ENCODE measurements at regions not wholly inside any gene's neighbourhood (a gene's known extent, or its start where the extent isn't known, plus 50 kb on each side); places are given as distances from the start of the nearest gene placed in this dataset.

DNA sequence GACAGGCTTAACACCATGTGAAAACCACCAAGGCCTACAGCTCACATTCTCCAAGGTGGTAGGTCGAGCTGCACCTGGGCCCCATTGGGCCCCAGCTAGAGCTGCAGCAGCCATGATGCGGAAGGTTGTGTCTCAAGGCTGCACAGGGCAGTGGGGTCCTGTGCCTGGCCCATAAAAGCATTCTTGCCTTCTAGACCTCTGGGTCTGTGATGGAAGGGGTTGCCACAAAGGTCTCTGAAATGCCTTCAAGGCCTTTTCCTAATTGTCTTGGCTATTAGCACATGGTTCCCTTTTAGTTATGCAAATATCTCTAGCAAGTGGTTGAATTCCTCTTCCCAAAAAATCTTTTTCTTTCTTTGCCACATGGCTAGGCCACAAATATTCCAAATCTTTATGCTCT, 52.5 kb upstream of the C11orf58 start:
- Mint-ChIP-seq H3K4me1 (ENCODE audit: low read depth) (no peaks in the 10 kb centered on the region), H3K4me3 (no peak overlapping the region), H3K9me3 (peaks cover 7% of the 10 kb centered on the region), H3K36me3 (ENCODE audit: low read depth) (no peaks in the 10 kb centered on the region), H3K27me3 (ENCODE audit: low read depth) (peaks cover 5% of the 10 kb centered on the region), H3K27ac (no peak overlapping the region)

DNA sequence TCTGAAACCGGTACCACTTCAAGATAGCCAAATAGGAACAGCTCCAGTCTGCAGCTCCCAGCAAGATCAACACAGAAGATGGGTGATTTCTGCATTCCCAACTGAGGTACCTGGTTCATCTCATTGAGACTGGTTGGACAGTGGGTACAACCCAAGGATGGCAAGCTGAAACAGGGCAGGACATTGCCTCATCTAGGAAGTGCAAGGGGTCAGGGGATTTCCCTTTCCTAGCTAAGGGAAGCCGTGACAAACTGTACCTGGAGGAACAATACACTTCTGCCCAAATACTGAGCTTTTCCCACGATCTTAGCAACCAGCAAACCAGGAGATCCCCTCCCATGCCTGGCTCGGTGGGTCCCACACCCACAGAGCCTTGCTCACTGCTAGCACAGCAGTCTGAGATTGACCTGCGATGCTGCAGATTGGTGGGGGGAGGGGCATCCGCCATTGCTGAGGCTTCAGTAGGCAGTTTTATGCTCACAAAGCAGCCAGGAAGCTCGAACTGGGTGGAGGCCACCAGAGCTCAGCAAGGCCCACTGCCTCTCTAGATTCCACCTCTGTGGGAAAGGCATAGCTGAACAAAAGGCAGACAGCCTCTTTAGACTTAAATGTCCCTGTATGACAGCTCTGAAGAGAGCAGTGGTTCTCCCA, 59.9 kb upstream of the C11orf58 start:
- Mint-ChIP-seq H3K4me3 (no peak overlapping the region), H3K4me1 (ENCODE audit: low read depth) (no peaks in the 10 kb centered on the region), H3K36me3 (ENCODE audit: low read depth) (no peaks in the 10 kb centered on the region), H3K9me3 (peaks cover 4% of the 10 kb centered on the region), H3K27ac (no peak overlapping the region), H3K27me3 (ENCODE audit: low read depth) (peaks cover 5% of the 10 kb centered on the region)

DNA sequence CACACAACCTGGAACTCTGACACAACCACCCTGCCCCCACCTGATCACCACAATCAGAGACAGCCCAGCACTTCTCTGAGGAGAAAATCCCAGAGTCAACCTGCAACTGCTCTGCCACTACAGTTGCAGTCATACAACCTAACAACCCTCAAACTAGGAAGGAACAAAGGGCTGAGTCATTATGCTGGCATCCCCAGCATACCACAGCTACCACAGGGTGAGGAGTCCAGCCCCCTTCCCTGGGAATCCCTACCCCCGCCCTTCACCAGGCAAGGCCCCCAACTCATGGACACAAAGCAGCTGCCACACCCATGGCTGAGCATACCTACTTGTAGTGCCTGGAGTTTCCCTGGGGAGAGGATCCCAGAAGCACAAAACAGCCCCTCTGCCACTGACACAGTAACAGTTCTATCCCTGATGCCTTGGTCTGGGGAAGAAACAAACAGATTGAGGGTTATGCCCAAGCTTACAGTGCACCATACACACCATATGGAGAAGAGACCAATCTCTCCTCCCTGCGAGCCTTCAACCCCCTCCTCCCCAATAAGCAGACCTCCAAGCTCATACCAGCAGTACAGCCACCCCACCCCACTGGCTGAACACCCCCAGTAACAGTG, 68.5 kb upstream of the C11orf58 start:
- Mint-ChIP-seq H3K4me1 (ENCODE audit: low read depth) (no peaks in the 10 kb centered on the region), H3K27ac (no peak overlapping the region), H3K4me3 (no peak overlapping the region), H3K27me3 (ENCODE audit: low read depth) (no peaks in the 10 kb centered on the region), H3K36me3 (ENCODE audit: low read depth) (no peaks in the 10 kb centered on the region), H3K9me3 (peaks cover 6% of the 10 kb centered on the region)

DNA sequence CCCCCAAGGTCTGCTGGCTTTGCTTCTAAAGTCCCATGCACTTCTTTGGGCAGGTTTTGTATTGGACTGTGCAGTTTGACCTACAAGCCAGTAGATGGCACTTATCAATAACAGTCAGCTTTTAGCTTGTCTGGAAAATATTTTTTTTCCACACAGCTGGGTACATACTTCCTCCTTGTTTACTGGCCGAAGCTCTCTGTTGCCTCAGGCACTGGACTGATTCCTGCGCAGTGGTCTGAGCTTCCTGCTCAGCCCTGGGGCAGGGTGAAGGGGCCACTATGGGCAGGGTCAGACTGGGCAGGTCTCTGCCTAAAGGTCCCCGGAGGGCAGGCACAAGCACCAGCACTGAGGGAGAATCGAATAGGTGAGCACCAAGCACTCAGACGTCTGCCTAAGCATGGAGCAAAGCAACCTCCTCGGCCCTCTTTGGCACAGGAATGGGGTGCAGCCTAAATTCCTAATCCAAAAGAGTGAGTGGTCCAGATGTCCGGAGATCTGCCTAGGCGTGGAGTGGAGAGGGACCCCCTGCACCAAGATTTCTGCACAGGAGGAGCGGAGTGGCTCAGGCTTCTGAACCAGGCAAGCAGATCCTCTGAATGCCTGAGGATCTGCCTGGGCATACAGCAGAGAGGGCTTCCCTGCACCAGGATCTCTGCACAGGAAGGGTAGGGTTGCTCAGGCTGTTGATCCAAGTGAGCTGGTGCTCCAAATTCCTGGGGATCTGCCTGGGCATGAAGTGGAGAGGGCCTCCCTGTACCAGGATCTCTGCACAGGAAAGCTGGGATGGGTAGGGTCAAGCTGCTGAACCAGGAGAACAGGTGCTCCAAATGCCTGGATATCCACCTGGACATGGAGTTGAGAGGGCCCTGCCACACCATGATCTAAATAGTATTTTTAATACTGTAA, 105.9 kb upstream of the C11orf58 start:
- H3K4me1 Mint-ChIP-seq (ENCODE audit: low read depth) = no peaks in the 10 kb centered on the region

DNA sequence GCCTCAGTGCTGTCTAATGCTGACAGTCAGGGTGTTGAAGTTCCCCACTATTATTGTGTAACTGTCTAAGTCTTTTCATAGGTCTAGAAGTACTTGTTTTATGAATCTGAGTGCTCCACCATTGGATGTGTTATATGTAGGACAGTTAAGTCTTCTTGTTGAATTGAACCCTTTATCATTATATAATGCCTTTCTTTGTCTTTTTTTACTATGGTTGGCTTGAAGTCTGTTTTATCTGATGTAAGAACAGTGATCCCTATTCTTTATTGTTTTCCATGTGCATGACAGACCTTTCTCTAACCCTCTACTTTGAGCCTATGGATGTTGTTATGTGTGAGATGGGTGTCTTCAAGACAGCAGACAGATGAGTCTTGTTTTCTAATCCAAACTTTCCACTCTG, 107.8 kb upstream of the C11orf58 start:
- H3K36me3 Mint-ChIP-seq (ENCODE audit: low read depth) = no peaks in the 10 kb centered on the region
- no peaks in the 10 kb centered on the region for H3K4me1 Mint-ChIP-seq (ENCODE audit: low read depth)
- H3K27ac Mint-ChIP-seq = no peak overlapping the region
- H3K27me3 Mint-ChIP-seq (ENCODE audit: low read depth) = no peaks in the 10 kb centered on the region
- peaks cover 4% of the 10 kb centered on the region for H3K9me3 Mint-ChIP-seq
- no peak overlapping the region for H3K4me3 Mint-ChIP-seq

More for the DNA sequence above, 105.9 kb upstream of the C11orf58 start:
- no peaks in the 10 kb centered on the region for H3K27me3 Mint-ChIP-seq (ENCODE audit: low read depth)
- H3K9me3 Mint-ChIP-seq = peaks cover 11% of the 10 kb centered on the region
- no peaks in the 10 kb centered on the region for H3K36me3 Mint-ChIP-seq (ENCODE audit: low read depth)
- H3K27ac Mint-ChIP-seq = no peak overlapping the region
- H3K4me3 Mint-ChIP-seq = no peak overlapping the region

DNA sequence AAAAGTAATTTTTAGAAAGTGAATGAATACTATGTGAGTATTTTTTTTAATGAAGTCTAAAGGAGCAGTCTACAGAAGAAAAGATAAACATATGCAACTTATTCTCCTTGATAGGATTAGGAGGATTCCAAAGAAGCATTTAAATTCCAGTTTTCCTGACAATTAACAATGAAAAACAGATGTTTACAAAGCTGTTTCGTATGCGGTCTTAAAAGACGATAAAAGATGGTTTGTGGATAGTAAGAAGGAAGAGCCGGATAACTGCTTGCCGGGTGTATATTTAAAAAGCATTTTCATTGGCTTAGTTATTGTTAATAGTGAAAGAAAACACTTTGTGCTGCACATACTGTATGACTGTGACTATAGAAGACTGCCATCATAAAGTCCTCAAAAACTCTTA, 120.0 kb upstream of the C11orf58 start:
- no peak overlapping the region for H3K27ac Mint-ChIP-seq
- H3K9me3 Mint-ChIP-seq = no peaks in the 10 kb centered on the region
- H3K36me3 Mint-ChIP-seq (ENCODE audit: low read depth) = no peaks in the 10 kb centered on the region
- no peak overlapping the region for H3K4me3 Mint-ChIP-seq
- peaks cover 10% of the 10 kb centered on the region for H3K4me1 Mint-ChIP-seq (ENCODE audit: low read depth)
- H3K27me3 Mint-ChIP-seq (ENCODE audit: low read depth) = peaks cover 35% of the 10 kb centered on the region

DNA sequence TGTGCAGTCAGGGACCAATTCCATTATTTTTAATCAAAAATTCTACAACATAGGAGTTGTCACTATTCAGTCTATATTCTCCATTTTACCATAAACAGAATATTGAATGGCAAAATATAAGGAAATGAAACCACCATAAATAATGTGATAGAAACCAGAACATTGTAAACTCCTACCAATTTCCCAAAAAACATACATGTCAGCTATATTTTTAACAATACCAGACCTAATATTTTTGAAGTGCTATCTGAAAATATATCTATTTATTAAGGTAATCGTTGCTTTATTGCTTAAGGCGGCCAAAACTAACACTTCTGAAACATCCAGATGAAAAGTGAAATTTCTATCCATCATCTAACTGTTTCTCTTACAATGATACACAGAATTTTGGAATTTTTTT, 123.0 kb upstream of the C11orf58 start:
- no peak overlapping the region for H3K4me3 Mint-ChIP-seq

DNA sequence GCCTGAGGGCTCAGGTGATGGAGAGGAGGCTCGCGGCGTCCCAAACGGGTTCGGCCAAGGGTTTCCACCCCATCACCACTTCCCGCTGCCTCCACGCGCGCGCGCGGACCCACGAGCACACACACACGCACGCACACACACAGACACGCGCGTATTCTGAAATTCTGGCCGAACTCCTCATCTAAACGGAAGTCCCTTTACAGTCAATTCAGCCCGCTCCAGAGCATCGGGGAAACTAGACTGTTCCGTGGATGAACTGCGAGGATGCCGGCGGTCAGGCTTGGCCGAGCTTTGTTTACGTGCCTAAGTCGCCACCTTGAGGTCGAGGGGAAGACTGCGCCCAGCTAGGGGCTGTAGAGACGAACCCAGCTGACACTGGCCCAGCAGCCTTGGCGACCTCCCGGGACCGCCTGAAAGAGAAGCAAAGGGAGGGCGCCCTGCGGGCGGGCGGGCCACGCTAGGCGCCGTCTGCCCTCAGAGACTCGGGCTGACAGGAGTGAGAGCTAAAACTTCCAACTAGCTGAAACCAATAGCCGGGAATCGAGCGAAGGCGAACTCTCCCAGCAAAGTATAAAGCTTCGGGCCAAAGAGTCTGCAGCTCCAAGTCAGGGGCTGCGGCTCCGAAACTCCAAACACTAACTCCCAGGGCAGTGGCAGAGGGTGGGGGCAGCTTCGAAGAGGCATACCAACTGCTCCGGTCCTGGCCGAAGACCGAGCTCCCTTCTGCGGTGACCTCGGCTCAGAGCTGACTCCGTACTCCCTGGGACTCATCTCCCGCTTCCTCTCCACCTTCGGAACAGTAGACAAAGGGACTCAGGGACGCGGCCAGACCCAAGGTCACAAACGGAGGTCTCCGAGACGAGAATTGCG, 124.7 kb upstream of the C11orf58 start:
- H3K36me3 Mint-ChIP-seq (ENCODE audit: low read depth) = peaks cover 2% of the 10 kb centered on the region
- no peak overlapping the region for H3K27ac Mint-ChIP-seq
- no peaks in the 10 kb centered on the region for H3K9me3 Mint-ChIP-seq
- peaks cover 21% of the 10 kb centered on the region for H3K4me1 Mint-ChIP-seq (ENCODE audit: low read depth)
- H3K27me3 Mint-ChIP-seq (ENCODE audit: low read depth) = peaks cover 59% of the 10 kb centered on the region
- H3K4me3 Mint-ChIP-seq = peak overlapping the region; percentile 67

More for the DNA sequence above, 123.0 kb upstream of the C11orf58 start:
- H3K4me1 Mint-ChIP-seq (ENCODE audit: low read depth) = peaks cover 21% of the 10 kb centered on the region
- H3K27me3 Mint-ChIP-seq (ENCODE audit: low read depth) = peaks cover 60% of the 10 kb centered on the region
- no peak overlapping the region for H3K27ac Mint-ChIP-seq
- H3K9me3 Mint-ChIP-seq = no peaks in the 10 kb centered on the region
- peaks cover 2% of the 10 kb centered on the region for H3K36me3 Mint-ChIP-seq (ENCODE audit: low read depth)

DNA sequence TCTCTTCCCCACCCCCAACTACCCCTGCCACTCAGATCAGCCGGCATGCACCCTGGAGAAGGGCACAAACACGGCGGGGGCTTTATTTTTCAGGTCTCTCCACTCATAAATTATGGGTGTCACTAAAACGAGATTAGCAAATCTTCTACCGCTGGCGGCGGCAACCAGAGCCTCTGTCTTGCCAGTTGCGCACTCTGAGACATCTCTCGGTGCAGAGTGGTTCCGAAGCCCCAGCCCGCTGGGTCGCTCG, 125.3 kb upstream of the C11orf58 start:
- Mint-ChIP-seq H3K27me3 (ENCODE audit: low read depth) (peaks cover 54% of the 10 kb centered on the region), H3K4me1 (ENCODE audit: low read depth) (peaks cover 21% of the 10 kb centered on the region), H3K27ac (no peak overlapping the region), H3K36me3 (ENCODE audit: low read depth) (peaks cover 2% of the 10 kb centered on the region), H3K9me3 (no peaks in the 10 kb centered on the region), H3K4me3 (peak overlapping the region; percentile 67)

DNA sequence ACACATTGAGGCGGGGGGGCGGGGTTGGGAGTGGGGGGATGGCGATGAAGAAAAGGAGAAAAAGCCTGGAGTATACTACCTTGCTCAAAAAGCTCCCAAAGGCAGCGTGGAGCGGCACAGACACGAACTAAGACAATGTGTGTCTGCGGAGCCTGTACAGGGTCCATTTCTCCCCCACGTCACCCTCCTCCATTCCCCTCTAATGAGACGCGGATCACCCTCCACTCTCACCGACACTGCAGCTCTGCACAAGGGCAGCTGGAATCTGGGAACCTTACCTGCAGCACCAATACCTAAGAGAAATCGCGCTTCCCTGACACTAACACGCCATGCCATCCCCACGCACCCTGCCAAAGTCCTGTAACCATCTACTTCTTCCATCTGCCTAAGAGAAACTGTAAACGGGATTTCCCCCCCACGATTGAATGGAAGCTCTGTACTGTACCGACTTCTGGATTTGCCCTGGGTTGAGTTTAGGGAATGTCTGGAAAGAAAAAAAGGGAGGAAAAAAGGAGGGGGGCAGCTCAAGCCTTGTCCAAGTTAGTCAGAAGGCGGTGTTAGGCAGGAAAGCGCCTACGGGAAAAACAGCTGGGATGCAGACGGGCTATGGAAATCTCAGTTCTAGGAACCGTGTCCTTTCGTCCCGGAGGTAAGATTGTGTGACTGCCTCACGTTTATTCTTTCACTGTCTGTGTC, 125.7 kb upstream of the C11orf58 start:
- no peak overlapping the region for H3K4me3 Mint-ChIP-seq
- H3K36me3 Mint-ChIP-seq (ENCODE audit: low read depth) = peaks cover 2% of the 10 kb centered on the region
- no peaks in the 10 kb centered on the region for H3K9me3 Mint-ChIP-seq
- H3K27ac Mint-ChIP-seq = peak overlapping the region; percentile 45
- peaks cover 21% of the 10 kb centered on the region for H3K4me1 Mint-ChIP-seq (ENCODE audit: low read depth)
- peaks cover 54% of the 10 kb centered on the region for H3K27me3 Mint-ChIP-seq (ENCODE audit: low read depth)

DNA sequence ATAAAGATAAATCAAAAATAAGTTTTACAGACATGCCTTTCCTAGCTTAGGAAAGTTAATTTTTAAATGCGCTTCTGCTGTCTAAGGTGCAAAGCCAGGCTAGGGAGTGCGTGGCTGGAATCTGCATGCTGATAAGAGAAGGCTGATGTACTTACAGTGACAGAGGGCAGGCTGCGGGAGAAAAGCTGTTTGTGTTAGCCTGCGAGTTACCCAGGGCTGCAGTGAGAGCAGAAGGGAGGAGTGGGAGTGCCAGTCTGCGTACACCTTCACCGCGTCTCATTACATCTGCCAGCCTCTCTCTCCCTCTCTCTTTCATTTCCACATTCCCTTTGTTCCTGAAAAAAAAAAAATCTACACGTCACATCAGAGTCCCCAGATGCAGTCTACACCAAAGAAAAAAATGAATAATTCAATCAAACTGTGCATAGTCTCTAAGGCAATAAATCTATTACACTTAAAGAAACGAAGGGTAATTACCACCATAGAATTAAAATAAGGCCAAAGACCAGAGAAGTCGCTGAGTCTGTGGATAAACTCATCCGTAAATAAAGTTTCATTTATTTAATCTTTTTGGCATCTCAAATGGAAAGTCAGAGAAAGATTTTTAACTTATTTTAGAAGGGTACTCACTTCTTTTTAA, 126.4 kb upstream of the C11orf58 start:
- Mint-ChIP-seq H3K4me3 (no peak overlapping the region), H3K4me1 (ENCODE audit: low read depth) (peaks cover 21% of the 10 kb centered on the region), H3K9me3 (no peaks in the 10 kb centered on the region), H3K27me3 (ENCODE audit: low read depth) (peaks cover 53% of the 10 kb centered on the region), H3K36me3 (ENCODE audit: low read depth) (peaks cover 2% of the 10 kb centered on the region), H3K27ac (peak overlapping the region; percentile 27)

DNA sequence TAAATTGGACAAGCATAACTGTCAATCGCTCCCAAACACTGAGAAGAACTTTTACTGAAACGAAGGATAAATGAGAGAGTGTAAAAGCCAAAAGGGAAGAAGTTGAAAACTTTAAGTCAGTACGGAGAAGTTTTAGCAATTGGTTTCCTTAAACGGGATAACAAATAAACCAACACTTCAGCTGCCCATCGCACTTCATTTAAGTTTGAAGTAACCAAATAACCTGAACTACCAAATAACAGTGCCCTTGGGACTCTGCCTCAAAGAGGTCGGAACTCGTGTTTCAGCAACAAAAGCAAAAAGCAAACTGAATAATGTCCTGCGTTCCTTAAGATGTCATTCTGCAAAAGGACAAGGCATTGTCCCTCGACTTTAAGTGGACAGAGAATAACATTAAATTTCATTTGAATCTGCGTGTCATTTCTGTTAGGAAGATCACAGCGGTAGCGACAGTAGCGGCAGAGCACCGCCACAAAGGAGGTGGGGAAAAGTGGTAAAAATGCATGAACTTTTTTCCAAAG, 127.0 kb upstream of the C11orf58 start:
- Mint-ChIP-seq H3K36me3 (ENCODE audit: low read depth) (peaks cover 3% of the 10 kb centered on the region), H3K27me3 (ENCODE audit: low read depth) (peaks cover 53% of the 10 kb centered on the region), H3K9me3 (no peaks in the 10 kb centered on the region), H3K27ac (no peak overlapping the region), H3K4me1 (ENCODE audit: low read depth) (peaks cover 23% of the 10 kb centered on the region), H3K4me3 (no peak overlapping the region)

DNA sequence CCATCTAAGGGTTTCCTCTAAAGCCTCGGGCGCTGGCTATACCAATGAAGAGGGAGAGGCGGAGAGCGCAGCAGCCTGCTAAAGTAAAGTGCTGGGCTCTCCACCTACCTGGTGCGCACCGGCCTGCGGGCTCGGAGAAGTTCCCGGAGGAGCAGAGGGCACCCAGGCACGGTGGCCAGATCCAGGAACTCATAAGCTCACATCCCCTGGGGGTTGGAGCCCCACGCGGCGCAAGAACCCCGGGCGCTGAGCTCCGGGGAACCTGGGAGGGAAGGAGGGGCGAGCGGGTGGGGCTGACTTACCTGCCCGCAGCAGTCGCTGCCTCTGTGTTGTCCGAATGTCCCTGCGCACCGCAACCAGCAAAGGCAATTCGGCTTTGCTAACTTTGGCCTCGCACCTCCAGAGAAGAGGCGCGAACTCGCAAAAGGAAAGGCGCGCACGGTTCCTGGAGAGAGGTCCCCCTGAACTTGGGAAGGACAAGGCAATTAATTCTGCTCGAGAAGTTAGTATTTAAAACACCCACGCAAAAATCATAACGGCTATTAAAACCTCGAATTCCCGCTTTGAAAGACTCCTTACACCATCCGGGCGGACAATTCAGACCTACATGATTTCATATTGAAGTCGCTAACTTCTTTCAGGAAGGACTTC, 127.6 kb upstream of the C11orf58 start:
- Mint-ChIP-seq H3K4me3 (no peak overlapping the region), H3K4me1 (ENCODE audit: low read depth) (peaks cover 29% of the 10 kb centered on the region), H3K27me3 (ENCODE audit: low read depth) (peaks cover 55% of the 10 kb centered on the region), H3K27ac (no peak overlapping the region), H3K9me3 (no peaks in the 10 kb centered on the region), H3K36me3 (ENCODE audit: low read depth) (peaks cover 8% of the 10 kb centered on the region)

Data from T-helper 1 cell treated with Interleukin-12 subunit alpha and Interleukin-12 subunit beta and Interleukin-4 antibody, amounts not matched to agents 30 μg/mL and 1 μg/mL, for 36 hours (primary cell).